Fibroblast of the aortic adventitia (primary cell): ENCODE measurements at regions not wholly inside any gene's neighbourhood (a gene's known extent, or its start where the extent isn't known, plus 50 kb on each side); places are given as distances from the start of the nearest gene placed in this dataset.
"Not testable (repeated sequence)": the region's sequence is repeated elsewhere in the genome, so short reads cannot be mapped to it uniquely, and the experiment has no call there.

ENCODE experiments used
- DNase-seq: peaks from one replicate; pipeline ENCODE4 v3.0.0-alpha.2; 2010; ENCODE audit warnings: low read depth
- H3K4me3 ChIP-seq: 2 replicates; pipeline ENCODE4 v1.5.1; 2011; ENCODE audit warnings: low read depth, mild to moderate bottlenecking, control low read depth, low read length, moderate library complexity
- TF ChIP-seq, protein P1 (sequence below): IDR thresholded peaks from 2 replicates; pipeline ENCODE4 v1.5.1; 2011; ENCODE audit warnings: mild to moderate bottlenecking, low read length, control low read depth, inconsistent platforms; ENCODE audit not compliant: insufficient read depth

DNA sequence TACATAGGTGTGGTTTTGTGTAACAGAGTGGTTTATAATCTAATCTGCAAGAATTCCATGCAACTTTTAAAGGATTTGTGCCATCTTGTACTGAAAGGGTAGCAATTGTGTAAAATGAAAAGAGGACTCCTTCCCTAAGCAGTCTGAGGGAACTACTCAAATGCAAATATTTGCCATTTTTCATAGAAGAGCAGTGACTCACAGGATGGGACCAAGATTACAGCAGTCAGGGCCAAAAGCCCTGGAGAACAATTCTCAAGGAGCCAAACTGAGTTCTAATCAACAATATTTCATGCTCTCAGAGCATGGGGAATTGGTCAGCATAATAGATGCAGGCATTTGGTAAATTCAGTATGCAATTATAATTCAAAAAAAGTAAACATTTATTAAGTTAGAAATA lies 495.8 kb downstream of the CHSY3 start:
- peak; percentile 59 for DNase-seq
- TF ChIP-seq, protein P1, sequence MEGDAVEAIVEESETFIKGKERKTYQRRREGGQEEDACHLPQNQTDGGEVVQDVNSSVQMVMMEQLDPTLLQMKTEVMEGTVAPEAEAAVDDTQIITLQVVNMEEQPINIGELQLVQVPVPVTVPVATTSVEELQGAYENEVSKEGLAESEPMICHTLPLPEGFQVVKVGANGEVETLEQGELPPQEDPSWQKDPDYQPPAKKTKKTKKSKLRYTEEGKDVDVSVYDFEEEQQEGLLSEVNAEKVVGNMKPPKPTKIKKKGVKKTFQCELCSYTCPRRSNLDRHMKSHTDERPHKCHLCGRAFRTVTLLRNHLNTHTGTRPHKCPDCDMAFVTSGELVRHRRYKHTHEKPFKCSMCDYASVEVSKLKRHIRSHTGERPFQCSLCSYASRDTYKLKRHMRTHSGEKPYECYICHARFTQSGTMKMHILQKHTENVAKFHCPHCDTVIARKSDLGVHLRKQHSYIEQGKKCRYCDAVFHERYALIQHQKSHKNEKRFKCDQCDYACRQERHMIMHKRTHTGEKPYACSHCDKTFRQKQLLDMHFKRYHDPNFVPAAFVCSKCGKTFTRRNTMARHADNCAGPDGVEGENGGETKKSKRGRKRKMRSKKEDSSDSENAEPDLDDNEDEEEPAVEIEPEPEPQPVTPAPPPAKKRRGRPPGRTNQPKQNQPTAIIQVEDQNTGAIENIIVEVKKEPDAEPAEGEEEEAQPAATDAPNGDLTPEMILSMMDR: no peak
- no peak overlapping the region for H3K4me3 ChIP-seq

DNA sequence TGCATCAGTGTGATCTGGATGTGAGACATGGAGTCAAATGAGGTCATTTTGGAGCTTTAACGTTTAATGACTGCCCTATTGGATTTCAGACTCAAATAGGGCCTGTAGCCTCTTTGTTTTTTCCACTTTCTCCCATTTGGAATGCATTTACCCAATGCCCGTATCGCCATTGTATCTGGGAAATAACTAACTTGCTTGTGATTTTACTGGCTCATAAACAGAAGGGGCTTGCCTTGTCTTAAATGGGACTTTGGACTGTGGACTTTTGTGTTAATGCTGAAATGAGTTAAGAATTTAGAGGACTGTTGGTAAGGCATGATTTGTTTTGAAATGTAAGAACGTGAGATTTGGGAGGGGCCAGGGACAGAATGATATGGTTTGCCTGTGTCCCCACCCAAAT lies 494.6 kb downstream of the CHSY3 start:
- DNase-seq: no peak
- TF ChIP-seq, protein P1: no peak
- H3K4me3 ChIP-seq: no peak overlapping the region

- H3K4me3 ChIP-seq, DNase-seq: not testable (repeated sequence)
Measured at GRCh38 chr5:130397727-130398126, 493.5 kb downstream of the CHSY3 start.

GRCh38 chr5:130397132-130397531 lies 492.9 kb downstream of the CHSY3 start:
- no peak for DNase-seq
- H3K4me3 ChIP-seq: no peak overlapping the region
- TF ChIP-seq, protein P1: no peak

DNA sequence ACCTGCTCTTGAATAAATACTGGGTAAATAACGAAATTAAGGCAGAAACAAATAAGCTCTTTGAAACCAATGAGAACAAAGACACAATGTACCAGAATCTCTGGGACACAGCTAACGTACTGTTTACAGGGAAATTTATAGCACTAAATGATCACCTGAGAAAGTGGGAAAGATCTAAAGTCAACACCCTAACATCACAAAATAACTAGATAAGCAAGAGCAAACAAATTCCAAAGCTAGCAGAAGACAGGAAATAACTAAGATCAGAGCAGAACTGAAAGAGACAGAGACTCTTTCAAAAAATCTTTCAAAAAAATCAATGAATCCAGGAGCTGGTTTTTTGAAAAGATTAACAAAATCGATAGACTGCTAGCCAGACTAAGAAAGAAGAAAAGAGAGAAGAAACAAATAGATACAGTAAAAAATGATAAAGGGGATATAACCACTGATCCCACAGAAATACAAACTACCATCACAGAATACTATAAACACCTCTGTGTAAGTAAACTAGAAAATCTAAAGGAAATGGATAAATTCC lies 487.5 kb downstream of the CHSY3 start:
- H3K4me3 ChIP-seq, DNase-seq: not testable (repeated sequence)

DNA sequence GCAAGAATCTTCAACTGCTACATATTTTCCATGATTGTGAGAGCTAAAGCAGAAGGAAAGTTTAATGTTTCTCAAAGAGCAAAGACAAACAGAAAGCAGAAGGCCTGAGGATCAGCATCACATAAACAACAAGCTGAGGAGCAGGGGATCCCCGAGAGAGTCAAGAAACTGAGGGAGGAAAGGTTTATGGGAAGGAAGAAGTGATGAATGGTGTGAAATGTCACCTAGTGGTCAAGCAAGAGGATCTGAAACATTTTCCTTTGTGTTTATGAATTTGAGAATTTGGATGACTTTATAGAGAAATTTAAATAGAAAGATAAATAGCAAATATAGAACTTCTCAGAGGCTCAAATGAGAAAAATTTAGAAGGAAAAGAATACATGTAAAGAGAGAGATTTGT lies 481.9 kb downstream of the CHSY3 start:
- H3K4me3 ChIP-seq: no peak overlapping the region
- TF ChIP-seq, protein P1: no peak
- DNase-seq: peak; percentile 2

DNA sequence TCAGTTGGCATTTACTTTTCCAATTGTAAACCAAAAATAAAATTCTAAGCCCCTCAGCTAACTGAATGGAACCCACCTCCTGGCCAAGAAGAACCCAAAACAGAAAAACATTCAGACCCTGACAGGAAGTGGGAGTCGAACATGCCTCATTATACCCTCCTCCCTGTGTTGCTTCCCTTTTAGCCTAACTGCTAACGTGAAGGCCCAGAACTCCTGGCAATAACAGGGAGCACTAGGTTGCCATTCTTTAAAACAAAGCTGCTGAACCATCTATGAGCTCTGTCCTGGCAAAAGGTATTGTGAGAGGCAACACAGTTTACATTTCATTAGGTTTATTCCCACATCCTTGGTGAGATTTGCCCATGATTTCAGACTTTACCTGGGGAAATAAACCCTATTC lies 481.4 kb downstream of the CHSY3 start:
- TF ChIP-seq, protein P1: no peak
- no peak for DNase-seq
- no peak overlapping the region for H3K4me3 ChIP-seq

GRCh38 chr5:130365956-130366355 lies 461.7 kb downstream of the CHSY3 start:
- TF ChIP-seq, protein P1: no peak
- no peak for DNase-seq
- no peak overlapping the region for H3K4me3 ChIP-seq
